PC-9 (cell line): ENCODE measurements at regions not wholly inside any gene's neighbourhood (a gene's known extent, or its start where the extent isn't known, plus 50 kb on each side); places are given as distances from the start of the nearest gene placed in this dataset.

ENCODE experiments used
- BruUV-seq: library from RNA; stranded (reverse); fragments of 400-500 nt; replicated peaks from 2 replicates; lab custom pipeline; 2021; lab: Mats Ljungman, UMichigan
- CTCF ChIA-PET: fragments of 300-600 bp; sonication (Branson Sonifier 250); formaldehyde crosslinking; loops from one replicate; lab custom pipeline; 2022; ENCODE audit warnings: antibody characterized with exemption; lab: Charles Lee
- POLR2A ChIA-PET: fragments of 300-600 bp; sonication (Branson Sonifier 250); formaldehyde crosslinking; loops from one replicate; lab custom pipeline; 2022; ENCODE audit warnings: antibody characterized with exemption; ENCODE audit not compliant: unreplicated experiment; lab: Charles Lee
- DNase-seq, 2 experiments: peaks; one replicate each; pipeline versions ENCODE4 v3.0.0 to v3.0.0-alpha.2; 2015 to 2022; ENCODE audit warnings: mixed read lengths in 1 of 2
- H2AFZ ChIP-seq: fragments of 200-600 bp; sonication (generic); 2 replicates; pipeline ENCODE4 v1.8.1; 2017; ENCODE audit warnings: antibody characterized with exemption
- H3F3A ChIP-seq: fragments of 200-600 bp; sonication (generic); 2 replicates; pipeline ENCODE4 v1.8.1; 2017; ENCODE audit warnings: antibody characterized with exemption, mild to moderate bottlenecking, low read depth; ENCODE audit not compliant: insufficient read depth
- H3K27ac ChIP-seq: fragments of 200-600 bp; sonication (generic); 2 replicates; pipeline ENCODE4 v1.6.1; 2016; ENCODE audit warnings: mixed run types
- H3K27me3 ChIP-seq: fragments of 200-600 bp; sonication (generic); 2 replicates; pipeline ENCODE4 v1.6.1; 2016; ENCODE audit warnings: low read depth, mixed run types; ENCODE audit not compliant: insufficient read depth
- H3K36me3 ChIP-seq: fragments of 200-600 bp; sonication (generic); 2 replicates; pipeline ENCODE4 v1.6.1; 2016; ENCODE audit warnings: low read depth, mixed run types
- H3K4me1 ChIP-seq: fragments of 200-600 bp; sonication (generic); replicated peaks from 2 replicates; pipeline ENCODE4 v1.6.1; 2016; ENCODE audit warnings: mixed run types; ENCODE audit not compliant: insufficient read depth
- H3K4me2 ChIP-seq: fragments of 200-600 bp; sonication (generic); 2 replicates; pipeline ENCODE4 v1.6.1; 2017; ENCODE audit warnings: mixed run types
- H3K4me3 ChIP-seq: fragments of 200-600 bp; sonication (generic); 2 replicates; pipeline ENCODE4 v1.6.1; 2016; ENCODE audit warnings: mixed run types
- H3K79me2 ChIP-seq: fragments of 200-600 bp; sonication (generic); 2 replicates; pipeline ENCODE4 v1.6.1; 2017; ENCODE audit warnings: low read depth, mixed run types
- H3K9me2 ChIP-seq: fragments of 200-600 bp; sonication (generic); 2 replicates; pipeline ENCODE4 v1.8.1; 2017; ENCODE audit warnings: mild to moderate bottlenecking; ENCODE audit not compliant: insufficient read depth
- H3K9me3 ChIP-seq: fragments of 200-600 bp; sonication (generic); 2 replicates; pipeline ENCODE4 v1.8.1; 2016; ENCODE audit warnings: low read depth; ENCODE audit not compliant: insufficient read depth
- H4K20me1 ChIP-seq: fragments of 200-600 bp; sonication (generic); 2 replicates; pipeline ENCODE4 v1.8.1; 2017; ENCODE audit not compliant: insufficient read depth
- EZH2 ChIP-seq: fragments of 200-600 bp; sonication (generic); IDR thresholded peaks from 2 replicates; pipeline ENCODE4 v1.8.0; 2017; ENCODE audit warnings: antibody characterized with exemption, low read depth
- intact Hi-C: fragments of 100-400 bp; cut with micrococcal nuclease; formaldehyde crosslinking; loops from one replicate; pipeline ENCODE4 v1.10.0; 2022; ENCODE audit not compliant: unreplicated experiment
- TF ChIP-seq, protein P1 (sequence below): fragments of 200-600 bp; sonication (generic); conservative IDR thresholded peaks from 2 replicates; pipeline ENCODE4 v1.6.1; 2017; ENCODE audit warnings: mixed run types, antibody characterized with exemption, mild to moderate bottlenecking, moderate library complexity

DNA sequence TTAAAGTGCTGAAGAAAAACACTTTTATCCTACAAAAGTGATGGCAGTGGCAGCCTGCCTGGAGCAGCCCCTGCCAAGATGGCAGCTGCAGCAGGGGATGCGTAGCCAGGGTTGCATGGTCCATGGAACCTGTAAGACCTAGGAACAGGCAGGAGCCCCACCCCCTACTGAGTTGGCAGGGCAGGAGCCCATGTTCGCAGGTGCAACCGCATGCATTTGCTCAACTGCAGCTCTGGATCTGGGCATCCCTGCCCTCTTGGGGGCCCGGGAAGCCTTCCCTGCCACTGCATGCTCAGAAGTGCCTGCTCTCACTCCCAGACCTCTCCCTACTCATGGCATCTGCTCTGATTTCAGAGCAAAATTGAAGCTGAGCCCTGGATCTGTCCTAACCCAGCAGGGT, 779.6 kb downstream of the CDH18 start:
- Histone ChIP-seq H3K9me3 (0 out of 2 replicates have a peak, but pooled peaks cover 3% of the 10 kb centered on the region), H3K4me2 (no peak overlapping the region), H3K36me3 (no peaks in the 10 kb centered on the region), H2AFZ (no peak overlapping the region), H3K4me1 (no peaks in the 10 kb centered on the region), H3K27ac (no peak overlapping the region), H3K27me3 (no peaks in the 10 kb centered on the region), H3K79me2 (no peaks in the 10 kb centered on the region), H3K9me2 (peaks cover 8% of the 10 kb centered on the region; the same call in 1 of the 2 replicates), H4K20me1 (0 out of 2 replicates have a peak, but pooled peaks cover 3% of the 10 kb centered on the region), H3K4me3 (no peak overlapping the region), H3F3A (no peaks in the 10 kb centered on the region)
- no TSS peak for BruUV-seq
- CTCF ChIA-PET: no interaction called here
- POLR2A ChIA-PET: no interaction called here
- intact Hi-C loops: no loop called here
- TF ChIP-seq EZH2: no peak
- TF ChIP-seq, protein P1, sequence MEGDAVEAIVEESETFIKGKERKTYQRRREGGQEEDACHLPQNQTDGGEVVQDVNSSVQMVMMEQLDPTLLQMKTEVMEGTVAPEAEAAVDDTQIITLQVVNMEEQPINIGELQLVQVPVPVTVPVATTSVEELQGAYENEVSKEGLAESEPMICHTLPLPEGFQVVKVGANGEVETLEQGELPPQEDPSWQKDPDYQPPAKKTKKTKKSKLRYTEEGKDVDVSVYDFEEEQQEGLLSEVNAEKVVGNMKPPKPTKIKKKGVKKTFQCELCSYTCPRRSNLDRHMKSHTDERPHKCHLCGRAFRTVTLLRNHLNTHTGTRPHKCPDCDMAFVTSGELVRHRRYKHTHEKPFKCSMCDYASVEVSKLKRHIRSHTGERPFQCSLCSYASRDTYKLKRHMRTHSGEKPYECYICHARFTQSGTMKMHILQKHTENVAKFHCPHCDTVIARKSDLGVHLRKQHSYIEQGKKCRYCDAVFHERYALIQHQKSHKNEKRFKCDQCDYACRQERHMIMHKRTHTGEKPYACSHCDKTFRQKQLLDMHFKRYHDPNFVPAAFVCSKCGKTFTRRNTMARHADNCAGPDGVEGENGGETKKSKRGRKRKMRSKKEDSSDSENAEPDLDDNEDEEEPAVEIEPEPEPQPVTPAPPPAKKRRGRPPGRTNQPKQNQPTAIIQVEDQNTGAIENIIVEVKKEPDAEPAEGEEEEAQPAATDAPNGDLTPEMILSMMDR: no peak
- DNase-seq: no peak

DNA sequence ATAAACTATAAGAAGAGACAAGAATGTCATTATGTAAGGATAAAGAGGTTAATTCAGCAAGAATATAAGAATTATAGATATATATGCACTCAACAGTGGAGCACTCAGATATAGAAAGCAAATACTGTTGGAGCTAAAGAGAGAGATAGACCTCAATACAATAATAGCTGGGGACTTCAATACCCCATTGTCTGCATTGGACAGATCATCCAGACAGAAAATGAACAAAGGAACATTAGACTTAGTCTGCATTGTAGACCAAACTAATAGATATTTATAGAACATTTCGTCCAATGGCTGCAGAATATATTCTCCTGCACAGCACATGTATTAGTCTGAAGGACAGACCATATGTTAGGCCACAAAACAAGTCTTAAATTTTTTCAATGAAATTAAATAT, 777.1 kb downstream of the CDH18 start:
- BruUV-seq: no TSS peak
- POLR2A ChIA-PET: no interaction called here

DNA sequence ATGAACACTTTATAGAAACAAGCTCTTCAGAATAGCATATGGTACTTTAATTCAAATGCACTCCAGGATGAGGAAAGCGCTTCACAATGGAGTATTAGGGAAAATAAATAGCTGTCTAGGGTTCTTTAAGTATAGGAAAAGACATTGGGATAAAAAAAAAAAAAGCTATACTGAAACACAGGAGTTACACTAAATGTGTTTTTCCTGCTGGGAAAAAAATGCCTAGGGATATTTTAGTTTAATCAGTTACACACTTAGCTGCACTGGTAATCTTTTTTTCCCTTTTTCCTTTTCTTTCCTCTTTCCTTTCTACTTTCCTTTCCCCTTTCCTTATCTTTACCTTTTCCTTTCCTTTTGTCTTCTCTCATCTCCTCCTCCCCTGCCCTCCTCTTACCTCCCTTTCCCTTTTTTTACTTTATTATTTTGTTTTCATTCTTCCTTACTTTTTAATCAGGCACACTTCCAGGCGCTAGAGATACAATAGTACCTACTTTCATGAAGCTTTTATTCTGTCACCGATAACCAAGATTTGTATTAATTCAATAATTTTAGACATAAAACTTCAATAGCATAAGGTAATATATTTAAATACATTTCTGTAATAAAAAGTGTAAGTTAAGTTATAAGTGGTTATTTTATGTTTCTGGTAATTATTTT, 758.7 kb downstream of the CDH18 start:
- Histone ChIP-seq H3K9me2 (no peaks in the 10 kb centered on the region), H3F3A (no peaks in the 10 kb centered on the region), H3K4me1 (no peaks in the 10 kb centered on the region), H3K9me3 (no peaks in the 10 kb centered on the region), H4K20me1 (no peaks in the 10 kb centered on the region), H2AFZ (no peak overlapping the region), H3K4me2 (no peak overlapping the region), H3K79me2 (no peaks in the 10 kb centered on the region), H3K4me3 (no peak overlapping the region), H3K36me3 (no peaks in the 10 kb centered on the region), H3K27me3 (no peaks in the 10 kb centered on the region), H3K27ac (no peak overlapping the region)
- ChIA-PET POLR2A (interaction anchor here (0.6 kb wide), 1 partner anchor 35 kb away, joined by 3 read pairs; no protein-coding TSS in a partner anchor), CTCF (no interaction called here)
- intact Hi-C loops: no loop called here
- BruUV-seq: no TSS peak
- TF ChIP-seq EZH2: no peak
- TF ChIP-seq, protein P1: no peak
- no peak for DNase-seq

More for the DNA sequence above, 777.1 kb downstream of the CDH18 start:
- Histone ChIP-seq H3F3A (no peaks in the 10 kb centered on the region), H3K9me3 (0 out of 2 replicates have a peak, but pooled peaks cover 3% of the 10 kb centered on the region), H3K79me2 (no peaks in the 10 kb centered on the region), H3K4me2 (no peak overlapping the region), H3K4me1 (no peaks in the 10 kb centered on the region), H3K9me2 (peaks cover 8% of the 10 kb centered on the region; the same call in 1 of the 2 replicates), H3K36me3 (no peaks in the 10 kb centered on the region), H2AFZ (no peak overlapping the region), H3K4me3 (no peak overlapping the region), H4K20me1 (0 out of 2 replicates have a peak, but pooled peaks cover 3% of the 10 kb centered on the region), H3K27me3 (no peaks in the 10 kb centered on the region), H3K27ac (no peak overlapping the region)
- no peak for DNase-seq
- TF ChIP-seq EZH2: no peak
- TF ChIP-seq, protein P1: no peak
- CTCF ChIA-PET: no interaction called here
- intact Hi-C loops: no loop called here
